GM18870 (cell line): ENCODE measurements at regions not wholly inside any gene's neighbourhood (a gene's known extent, or its start where the extent isn't known, plus 50 kb on each side); places are given as distances from the start of the nearest gene placed in this dataset.
"Not testable (repeated sequence)": the region's sequence is repeated elsewhere in the genome, so short reads cannot be mapped to it uniquely, and the experiment has no call there.

Experiments used
- ATAC-seq: cut with Tn5 transposase; IDR thresholded peaks from one replicate; pipeline ENCODE4 v1.9.1; 2021; ENCODE audit warnings: moderate library complexity; ENCODE audit not compliant: unreplicated experiment

DNA sequence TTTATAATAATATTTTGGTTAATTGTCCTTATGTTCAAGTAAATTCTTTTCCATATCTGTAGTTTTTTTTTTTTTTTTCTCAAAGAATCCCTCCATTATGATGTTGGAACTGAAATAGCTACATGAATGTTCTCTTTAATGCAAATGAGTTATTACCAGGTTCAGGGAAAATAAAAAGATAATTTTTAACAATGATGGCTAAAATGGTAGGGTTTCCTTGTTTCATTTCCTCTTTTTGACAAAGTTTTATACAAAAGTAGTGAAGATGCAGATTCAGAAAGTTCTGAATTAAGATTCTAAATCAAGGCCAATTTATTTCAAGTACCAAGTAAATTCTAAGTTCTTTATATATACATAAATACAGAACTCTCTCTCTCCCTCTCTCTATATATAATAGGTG, 779.0 kb upstream of the INTU start:
- ATAC-seq: peak; percentile 63

- no peak for ATAC-seq
Observed at GRCh38 chr4:126856906-126857305, 775.9 kb upstream of the INTU start.

DNA sequence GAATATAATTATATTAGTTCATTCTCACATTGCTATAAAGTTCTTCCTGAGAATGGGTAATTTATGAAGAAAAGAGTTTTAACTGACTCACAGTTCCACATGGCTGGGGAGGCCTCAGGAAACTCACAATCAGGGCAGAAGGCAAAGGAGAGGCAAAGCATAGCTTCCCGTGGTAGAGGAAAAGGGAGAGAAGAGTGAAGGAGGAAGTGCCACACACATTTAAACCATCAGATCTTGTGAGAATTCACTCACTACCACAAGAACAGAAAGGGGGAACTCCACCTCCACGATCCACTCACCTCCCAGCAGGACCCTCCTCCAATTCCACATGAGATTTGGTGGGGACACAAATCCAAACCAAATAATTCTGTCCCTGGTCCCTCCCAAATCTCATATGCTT, 773.4 kb upstream of the INTU start:
- no peak for ATAC-seq

- ATAC-seq: no peak
Observed at GRCh38 chr4:126859872-126860271, 772.9 kb upstream of the INTU start.

- no peak for ATAC-seq
Observed at GRCh38 chr4:126860308-126860707, 772.4 kb upstream of the INTU start.

DNA sequence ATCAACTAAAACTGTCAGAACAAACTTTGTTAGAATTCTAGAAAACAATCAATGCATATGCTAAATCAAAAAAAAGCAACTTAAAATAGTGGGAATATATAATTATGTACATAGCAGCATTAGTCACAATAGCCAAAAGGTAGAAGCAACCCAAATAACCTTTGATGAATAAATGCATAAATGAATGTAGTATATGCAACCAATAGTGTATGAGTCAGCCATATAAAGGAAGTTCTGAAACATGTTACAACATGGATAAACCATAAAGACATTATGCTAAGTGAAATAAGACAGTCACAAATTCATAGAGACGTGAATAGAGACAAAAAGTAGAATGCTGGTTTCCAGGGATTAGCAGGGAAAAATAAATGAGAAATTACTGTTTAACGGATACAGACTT, 762.8 kb upstream of the INTU start:
- ATAC-seq: no peak

DNA sequence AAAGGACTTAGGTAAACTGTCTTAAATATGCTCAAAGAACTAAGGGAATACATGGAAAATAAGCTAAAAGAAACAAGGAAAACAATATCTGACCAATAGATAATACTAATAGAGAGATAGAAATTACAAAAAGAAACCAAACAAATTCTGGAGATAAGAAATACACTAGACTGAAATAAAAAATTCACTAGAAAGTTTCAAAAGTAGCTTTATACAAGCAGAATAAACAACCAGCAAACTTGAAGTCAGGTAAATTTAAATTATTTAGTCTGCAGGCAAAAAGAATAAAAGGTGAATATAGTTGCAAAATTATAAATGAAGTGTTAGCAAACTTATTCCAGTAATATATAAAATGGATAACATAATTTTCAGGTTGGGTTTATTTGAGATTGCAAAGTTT, 760.9 kb upstream of the INTU start:
- no peak for ATAC-seq

GRCh38 chr4:126874533-126874932, 758.2 kb upstream of the INTU start:
- no peak for ATAC-seq

GRCh38 chr4:126888968-126889367, 743.8 kb upstream of the INTU start:
- ATAC-seq: no peak

DNA sequence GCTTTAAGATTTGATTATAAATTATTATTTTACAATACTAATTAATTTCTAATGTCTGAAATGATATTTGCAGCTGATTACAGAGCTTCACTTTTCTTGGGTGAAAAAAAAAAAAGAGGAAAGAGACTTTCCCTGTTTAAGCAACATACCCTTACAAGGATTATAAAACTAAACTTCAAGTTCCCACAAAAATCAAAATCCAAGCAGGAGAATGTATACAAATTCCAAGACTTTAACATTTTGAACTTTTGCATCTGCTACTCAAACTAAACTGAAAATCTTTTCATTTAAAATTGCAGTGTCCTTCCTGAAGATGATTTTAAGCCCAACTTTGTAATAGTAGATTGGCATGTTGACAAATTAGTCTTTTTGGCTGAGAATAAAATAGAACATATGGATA, 742.4 kb upstream of the INTU start:
- no peak for ATAC-seq

- ATAC-seq: no peak
Observed at GRCh38 chr4:126890994-126891393, 741.8 kb upstream of the INTU start.

DNA sequence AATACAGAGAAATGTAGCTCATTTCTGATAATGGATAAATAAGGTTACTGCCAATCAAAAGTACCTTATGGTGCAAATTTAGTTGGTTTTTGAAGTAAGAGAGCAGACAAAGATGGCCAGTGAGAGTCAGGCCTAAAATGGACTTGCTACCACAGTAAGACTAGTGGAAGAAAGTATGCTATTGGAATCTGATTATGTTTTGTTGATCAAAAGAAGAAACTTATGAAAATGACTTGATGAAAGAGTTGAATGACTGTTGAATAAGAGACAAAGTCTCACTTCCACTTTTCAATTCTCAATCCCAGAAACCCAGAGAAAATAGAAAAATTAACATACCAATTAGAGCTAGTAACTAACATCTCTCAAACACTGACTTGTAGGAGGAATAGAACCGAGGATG, 737.8 kb upstream of the INTU start:
- ATAC-seq: no peak

DNA sequence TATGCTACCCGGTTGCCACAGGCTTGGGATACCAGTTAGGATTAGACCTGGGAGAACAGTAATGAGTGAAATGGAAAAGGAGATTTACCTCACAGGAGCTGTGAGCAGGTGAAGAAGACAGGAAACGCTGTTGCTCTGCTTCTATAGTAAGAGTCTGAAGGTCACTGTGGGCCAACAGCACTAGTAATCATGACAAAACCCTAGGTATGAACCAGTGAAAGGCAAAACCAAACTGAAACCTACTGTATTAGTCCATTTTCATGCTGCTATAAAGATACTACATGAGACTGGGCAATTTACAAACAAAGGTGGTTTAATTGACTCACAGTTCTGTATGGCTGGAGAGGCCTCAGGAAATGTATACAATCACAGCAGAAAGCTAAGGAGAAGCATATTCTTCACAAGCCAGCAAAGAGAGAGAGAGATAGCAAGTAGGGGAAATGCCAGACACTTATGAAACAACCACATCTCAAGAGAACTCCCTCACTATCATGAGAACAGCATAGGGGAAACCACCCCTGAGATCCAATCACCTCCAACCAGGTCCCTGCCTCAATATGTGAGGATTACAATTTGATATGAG, 736.7 kb upstream of the INTU start:
- peak; percentile 79 for ATAC-seq

- no peak for ATAC-seq
Observed at GRCh38 chr4:126897038-126897437, 735.7 kb upstream of the INTU start.

DNA sequence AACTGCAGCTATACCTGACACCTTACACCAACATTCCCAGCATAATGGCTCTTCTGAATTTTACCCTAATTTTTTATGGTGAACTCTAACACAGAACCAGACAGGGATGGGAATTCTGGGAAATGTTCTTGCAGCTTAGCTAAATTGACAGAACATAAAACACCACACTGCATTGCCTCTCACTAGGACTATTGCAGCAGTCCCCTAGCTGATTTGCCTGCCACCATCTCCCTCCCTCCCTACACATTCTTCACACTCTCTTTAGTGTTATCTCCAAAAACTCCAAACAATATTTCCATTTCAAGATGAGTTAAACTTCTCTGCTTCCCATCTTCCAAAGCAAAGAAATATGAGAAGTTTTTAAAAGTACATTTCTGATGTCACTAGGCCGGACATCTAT, 733.9 kb upstream of the INTU start:
- ATAC-seq: no peak

GRCh38 chr4:126899331-126899801, 733.4 kb upstream of the INTU start:
- no peak for ATAC-seq

DNA sequence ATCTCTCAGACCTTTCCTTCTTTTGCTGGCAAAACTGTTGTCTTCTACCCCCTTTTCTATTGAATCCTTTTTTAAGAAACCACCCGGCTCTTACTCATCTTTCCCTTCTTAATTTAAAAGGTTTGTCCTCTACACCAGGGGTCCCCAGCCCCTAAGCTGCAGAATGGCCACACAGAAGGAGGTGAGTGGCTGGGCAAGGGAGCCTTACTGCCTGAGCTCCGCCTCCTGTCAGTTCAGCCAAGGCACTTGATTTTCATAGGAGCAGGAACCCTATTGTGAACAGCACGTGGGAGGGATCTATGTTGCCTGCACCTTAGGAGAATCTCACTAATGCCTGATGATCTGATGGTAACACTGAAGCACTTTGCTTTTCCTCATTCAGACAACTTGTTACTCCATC, 726.3 kb upstream of the INTU start:
- no peak for ATAC-seq

DNA sequence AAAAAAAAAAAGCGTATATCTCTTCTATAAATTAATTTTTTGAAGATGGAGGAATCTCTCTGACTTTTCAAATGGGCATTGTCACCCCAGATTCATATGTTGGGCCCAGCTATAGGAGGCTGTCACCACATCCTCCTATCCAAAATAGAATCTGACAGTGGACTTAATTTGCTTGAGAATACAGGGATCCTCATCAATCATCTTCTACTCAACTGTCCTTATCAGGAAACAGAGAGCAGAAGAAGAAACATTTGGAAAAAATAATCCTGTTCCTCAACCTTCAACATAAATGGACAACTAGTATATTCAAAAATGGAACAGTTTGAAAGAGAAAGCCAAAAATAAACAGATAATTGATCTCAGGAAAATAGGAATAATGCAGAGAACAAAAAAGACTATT, 725.4 kb upstream of the INTU start:
- ATAC-seq: no peak

DNA sequence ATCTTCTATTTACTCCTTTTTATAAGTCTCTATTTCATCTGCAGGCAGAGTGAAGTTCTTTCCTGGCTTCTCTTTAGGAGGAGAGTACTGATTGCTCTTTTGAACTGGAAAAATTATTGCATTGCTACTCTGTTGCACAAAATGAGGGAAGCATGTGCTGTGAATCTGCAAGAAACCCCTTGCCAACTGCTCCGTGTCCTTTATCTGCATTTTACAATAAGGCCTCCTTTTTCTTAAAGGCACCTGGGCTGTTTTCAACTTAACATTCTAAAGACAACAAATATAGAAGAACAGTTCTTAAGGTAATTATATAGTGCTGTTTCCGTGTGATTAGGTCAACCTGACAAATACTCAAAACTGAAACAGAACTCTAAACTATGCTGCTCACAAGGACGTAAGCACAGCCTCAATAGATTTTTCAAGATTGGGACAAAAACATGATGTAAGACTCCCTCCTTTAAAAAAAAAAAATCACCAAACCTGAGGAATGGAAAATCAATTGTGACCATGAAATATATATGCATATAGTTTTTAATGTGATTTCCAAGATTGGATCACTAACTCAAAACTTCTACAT, 716.6 kb upstream of the INTU start:
- no peak for ATAC-seq

GRCh38 chr4:126916626-126917140, 716.1 kb upstream of the INTU start:
- ATAC-seq: no peak

GRCh38 chr4:126922328-126922938, 710.3 kb upstream of the INTU start:
- ATAC-seq: not testable (repeated sequence)

DNA sequence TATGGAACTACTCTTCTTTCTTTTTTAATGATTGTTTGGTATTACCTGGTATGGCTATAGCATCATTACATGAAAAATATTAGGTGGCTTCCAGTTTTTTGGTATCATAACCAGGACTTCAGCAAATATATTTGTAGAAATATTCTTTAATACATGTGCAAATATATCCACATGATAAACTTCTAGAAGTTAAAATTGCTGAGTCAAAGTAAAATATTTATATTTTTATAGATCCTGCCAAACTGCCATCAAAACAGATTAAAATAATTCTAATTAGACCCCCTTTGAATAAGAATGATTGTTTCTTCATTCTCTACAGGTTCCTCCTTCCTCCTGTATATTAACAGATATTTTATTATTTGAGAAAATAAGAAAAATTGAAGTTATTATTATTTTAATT, 708.5 kb upstream of the INTU start:
- no peak for ATAC-seq
